Small intestine (tissue), 7 donors: ENCODE measurements at regions not wholly inside any gene's neighbourhood (a gene's known extent, or its start where the extent isn't known, plus 50 kb on each side); places are given as distances from the start of the nearest gene placed in this dataset.
A peak's percentile ranks its signal among the peaks of the same experiment; 100 is the strongest.

Experiments
- DNase-seq, 2 donors: peaks; one replicate each; pipeline versions ENCODE4 v3.0.0 to v3.0.0-alpha.2; 2013
- FAIRE-seq: peaks from 2 replicates; lab custom pipeline; 2012; peaks lifted over from hg19 to GRCh38; lab: Jason Lieb, UNC
- H3K27ac ChIP-seq, 3 donors: one replicate each; pipeline ENCODE4 v1.5.1; 2013; ENCODE audit warnings: low read length in 2 of 3, mild to moderate bottlenecking in 2 of 3, control low read depth in 1 of 3, inconsistent platforms in 1 of 3, low read depth in 1 of 3, moderate library complexity in 1 of 3
- H3K27me3 ChIP-seq, 3 donors: one replicate each; pipeline ENCODE4 v1.6.1; 2013; ENCODE audit warnings: low read length in 3 of 3, inconsistent platforms in 1 of 3; ENCODE audit not compliant: control insufficient read depth in 3 of 3, insufficient read depth in 3 of 3
- H3K36me3 ChIP-seq, 3 donors: one replicate each; pipeline ENCODE4 v1.6.1; 2013; ENCODE audit warnings: low read length in 3 of 3, inconsistent platforms in 1 of 3, low read depth in 1 of 3, mild to moderate bottlenecking in 1 of 3, moderate library complexity in 1 of 3; ENCODE audit not compliant: control insufficient read depth in 3 of 3, insufficient read depth in 2 of 3
- H3K4me1 ChIP-seq, 3 donors: one replicate each; pipeline ENCODE4 v1.6.1; 2013; ENCODE audit warnings: low read length in 2 of 3, inconsistent platforms in 1 of 3, low read depth in 1 of 3, mild to moderate bottlenecking in 1 of 3, moderate library complexity in 1 of 3; ENCODE audit not compliant: control insufficient read depth in 3 of 3, insufficient read depth in 2 of 3
- H3K4me3 ChIP-seq, 3 donors: one replicate each; pipeline ENCODE4 v1.5.1; 2013; ENCODE audit warnings: low read length in 3 of 3, control low read depth in 1 of 3, inconsistent platforms in 1 of 3, low read depth in 1 of 3, mild to moderate bottlenecking in 1 of 3, moderate library complexity in 1 of 3
- H3K9me3 ChIP-seq, 2 donors: one replicate each; pipeline ENCODE4 v1.6.1; 2013; ENCODE audit warnings: low read depth in 1 of 2, low read length in 1 of 2; ENCODE audit not compliant: control insufficient read depth in 2 of 2, insufficient read depth in 1 of 2
- WGBS, 3 donors: extraction: QIAGEN DNeasy Blood & Tissue Kit; methylation state at CpG; one replicate each; pipeline ENCODE4 v1.1.7; 2013; 5-methylcytosine and 5-hydroxymethylcytosine counted together
- donor health status: healthy with polysubstance abuse.
- donor health status: control.
- donor health status: control.
- donor health status: Bipolar disorder and iron deficiency.
- donor health status: healthy.

DNA sequence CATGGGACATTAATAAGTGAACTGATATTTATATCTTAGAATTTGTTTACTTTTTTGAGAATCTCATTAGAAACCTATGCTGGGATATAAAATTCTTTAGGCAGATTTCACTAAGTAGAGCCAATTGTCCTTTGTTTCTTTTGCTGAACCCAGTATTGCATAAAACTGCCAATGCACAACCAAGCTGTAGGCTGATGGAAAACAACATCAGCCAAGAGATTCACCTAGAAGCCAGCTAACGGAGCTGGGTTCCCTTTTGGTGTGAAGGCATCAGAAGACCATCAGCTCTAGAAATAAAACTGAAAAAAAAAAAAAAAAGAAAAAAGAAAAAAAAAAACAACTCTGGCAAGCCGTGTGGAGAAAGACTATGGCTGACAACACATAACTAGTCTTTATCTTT is 328.2 kb upstream of the PDE3A start:
- Histone ChIP-seq H3K4me3 (no peak overlapping the region), H3K9me3 (no peaks in the 10 kb centered on the region), H3K36me3 (no peaks in the 10 kb centered on the region), H3K27me3 (no peaks in the 10 kb centered on the region), H3K4me1 (no peaks in the 10 kb centered on the region), H3K27ac (no peak overlapping the region)
- no peak for DNase-seq
- no peak for FAIRE-seq
- WGBS, 3 donors: 74 to 83% (median 80%) methylated on average over 2 of the region's 2 CpGs

DNA sequence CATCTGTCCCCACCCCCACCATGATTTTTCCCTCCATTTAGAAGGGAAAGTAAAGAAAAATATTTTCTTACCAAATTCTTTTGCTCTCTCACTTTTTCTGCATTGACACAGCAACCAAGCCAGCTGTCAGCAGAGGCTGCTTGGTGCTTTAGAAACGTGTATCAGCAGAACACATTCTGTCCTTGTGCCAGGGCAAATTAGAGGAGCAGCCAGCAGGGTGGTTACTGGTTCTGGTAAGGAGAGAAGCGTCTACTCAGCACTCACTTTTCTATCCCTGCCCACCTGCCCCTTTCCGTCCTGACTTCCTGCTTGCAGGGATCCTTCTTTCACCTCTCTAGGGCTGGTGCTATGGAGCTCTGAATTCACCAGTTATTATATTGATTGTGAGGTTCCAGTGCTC is 327.5 kb upstream of the PDE3A start:
- H3K9me3 ChIP-seq: no peaks in the 10 kb centered on the region
- 57 to 61% (median 58%) methylated on average over 3 of the region's 3 CpGs for WGBS, 3 donors
- H3K36me3 ChIP-seq: no peaks in the 10 kb centered on the region
- no peaks in the 10 kb centered on the region for H3K27me3 ChIP-seq
- DNase-seq: no peak
- no peaks in the 10 kb centered on the region for H3K4me1 ChIP-seq
- no peak overlapping the region for H3K27ac ChIP-seq
- FAIRE-seq: no peak
- no peak overlapping the region for H3K4me3 ChIP-seq

DNA sequence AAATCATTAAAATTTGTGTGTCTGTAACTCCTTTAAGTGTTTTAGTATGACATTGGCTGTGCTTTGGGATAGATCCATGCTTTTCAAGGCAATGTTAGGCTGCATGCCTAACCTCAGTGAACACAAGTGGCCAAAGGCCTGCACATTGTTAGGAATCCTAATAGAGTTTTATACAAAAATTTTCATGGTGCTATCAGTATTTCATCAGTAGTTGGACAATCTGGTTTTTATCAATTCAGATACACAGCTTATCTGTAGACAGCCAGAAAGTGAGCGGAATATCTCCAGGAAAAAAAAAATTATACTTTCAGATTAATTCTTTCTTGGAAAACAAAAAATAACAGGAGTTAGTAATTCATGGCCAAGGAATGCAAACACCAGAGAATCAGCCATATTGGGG is 324.0 kb upstream of the PDE3A start:
- no peak overlapping the region for H3K27ac ChIP-seq
- H3K9me3 ChIP-seq: no peaks in the 10 kb centered on the region

DNA sequence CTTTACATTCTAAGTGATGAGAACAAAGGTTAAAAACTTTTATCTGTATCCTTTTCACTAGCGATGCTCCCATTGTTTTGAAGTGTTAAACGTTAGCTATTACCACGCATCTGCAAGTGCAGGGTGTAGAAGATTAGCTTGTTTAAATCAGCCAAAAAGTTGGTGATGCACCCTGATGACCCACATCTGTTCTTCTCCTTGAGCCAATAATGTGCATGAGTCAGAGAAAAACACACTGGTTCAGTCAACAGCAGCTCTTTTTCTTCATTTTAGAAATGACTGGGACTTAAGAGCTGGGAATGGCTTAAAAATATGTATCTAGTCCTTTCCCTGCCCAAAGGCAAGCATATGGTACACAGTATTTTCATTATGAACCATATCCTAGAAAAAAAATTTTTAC is 323.5 kb upstream of the PDE3A start:
- Histone ChIP-seq H3K9me3 (no peaks in the 10 kb centered on the region), H3K4me3 (no peak overlapping the region), H3K27me3 (no peaks in the 10 kb centered on the region), H3K36me3 (no peaks in the 10 kb centered on the region), H3K4me1 (no peaks in the 10 kb centered on the region), H3K27ac (no peak overlapping the region)
- 60 to 90% (median 74%) methylated on average over 3 of the region's 3 CpGs for WGBS, 3 donors
- DNase-seq: no peak
- FAIRE-seq: no peak

More for the DNA sequence above, 324.0 kb upstream of the PDE3A start:
- FAIRE-seq: no peak
- Histone ChIP-seq H3K4me1 (no peaks in the 10 kb centered on the region), H3K4me3 (no peak overlapping the region), H3K27me3 (no peaks in the 10 kb centered on the region), H3K36me3 (no peaks in the 10 kb centered on the region)
- 78 to 95% (median 91%) methylated on average over 1 of the region's 1 CpG for WGBS, 3 donors
- no peak for DNase-seq

DNA sequence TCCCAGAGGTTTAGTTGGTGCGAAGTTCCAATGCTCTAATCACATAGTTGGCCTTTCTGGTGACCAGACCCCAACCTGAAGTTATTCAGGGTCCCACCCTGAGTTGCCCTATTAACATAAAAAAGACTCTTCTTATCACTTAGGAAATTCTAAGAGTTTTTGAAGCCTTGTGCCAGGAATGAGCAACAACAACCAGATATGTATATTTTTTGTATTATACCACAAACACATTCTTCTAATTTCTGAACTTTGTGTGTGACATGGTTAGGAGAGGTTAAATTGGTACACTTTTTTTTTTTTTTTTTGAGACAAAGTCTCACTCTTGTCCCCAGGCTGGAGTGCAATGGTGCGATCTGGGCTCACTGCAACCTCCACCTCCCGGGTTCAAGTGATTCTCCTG is 320.4 kb upstream of the PDE3A start:
- no peak overlapping the region for H3K27ac ChIP-seq
- FAIRE-seq (no peak), DNase-seq (no peak)
- H3K27me3 ChIP-seq: no peaks in the 10 kb centered on the region
- H3K4me1 ChIP-seq: peaks cover 0 to 2% (median 0%) of the 10 kb centered on the region in 3 donors
- H3K36me3 ChIP-seq: no peaks in the 10 kb centered on the region
- WGBS, 3 donors: 95 to 96% (median 95%) methylated on average over 3 of the region's 3 CpGs
- H3K4me3 ChIP-seq: no peak overlapping the region
- H3K9me3 ChIP-seq: no peaks in the 10 kb centered on the region

DNA sequence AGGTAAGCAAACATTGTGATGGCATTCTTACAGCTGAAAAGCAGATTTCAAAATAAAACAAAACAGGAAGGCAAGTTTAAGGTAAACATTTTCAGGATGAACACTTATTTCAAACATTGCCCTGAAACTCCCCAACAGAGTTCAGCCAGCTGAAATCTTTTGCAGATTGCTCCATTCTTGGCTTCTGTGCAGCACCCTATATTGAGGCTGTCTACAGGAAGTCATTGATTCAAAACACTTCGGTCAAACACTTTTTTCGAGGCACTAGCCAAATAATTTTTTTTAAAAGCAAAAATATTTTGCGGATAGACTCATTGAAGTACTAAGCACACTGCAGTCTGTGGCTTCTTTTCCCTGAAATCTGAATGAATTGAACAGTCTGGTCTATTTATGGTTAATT is 318.1 kb upstream of the PDE3A start:
- FAIRE-seq (no peak), DNase-seq (no peak)
- H3K27me3 ChIP-seq: no peaks in the 10 kb centered on the region
- H3K36me3 ChIP-seq: no peaks in the 10 kb centered on the region
- H3K4me1 ChIP-seq: peaks cover 0 to 2% (median 0%) of the 10 kb centered on the region in 3 donors
- no peak overlapping the region for H3K4me3 ChIP-seq
- no peak overlapping the region for H3K27ac ChIP-seq
- WGBS, 3 donors: 61 to 76% (median 72%) methylated on average over 3 of the region's 3 CpGs
- H3K9me3 ChIP-seq: no peaks in the 10 kb centered on the region

DNA sequence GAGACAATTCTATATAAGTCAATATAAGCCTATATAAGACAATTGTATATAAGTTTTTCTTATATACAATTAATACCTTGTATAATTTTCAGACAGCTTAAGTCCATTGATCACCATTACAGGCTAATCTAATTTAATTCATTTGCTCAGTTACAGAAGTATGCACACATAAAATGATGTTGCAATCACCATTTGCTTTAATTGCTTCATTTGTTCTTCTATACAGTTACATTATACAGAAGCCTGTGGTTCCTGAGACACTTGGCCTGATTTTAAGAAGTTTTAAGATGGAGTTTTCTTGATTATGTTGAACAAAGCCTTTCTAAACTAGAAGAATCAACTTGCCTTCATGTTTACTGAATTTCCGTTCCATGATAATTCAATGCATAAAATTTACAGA is 314.6 kb upstream of the PDE3A start:
- 90 to 100% (median 96%) methylated on average over 1 of the region's 1 CpG for WGBS, 3 donors
- peak; percentile 55 for FAIRE-seq

DNA sequence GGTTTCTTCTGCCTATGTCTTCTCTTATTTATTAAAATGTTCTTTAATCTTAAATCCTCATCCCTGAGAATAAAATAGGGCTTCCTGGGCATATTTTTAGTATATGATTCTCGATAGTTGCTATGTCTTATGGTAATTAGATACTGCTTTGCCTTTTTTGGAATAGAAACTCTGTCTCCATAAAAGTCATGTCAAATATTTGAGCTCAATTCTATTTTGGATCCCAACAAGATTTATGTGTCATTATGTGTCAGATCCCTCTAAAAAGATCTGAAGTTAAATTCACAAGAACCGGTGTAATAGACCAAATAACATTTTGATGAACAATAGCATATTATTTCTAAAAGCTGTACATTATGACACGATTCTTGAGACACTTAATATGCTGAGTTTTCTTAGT is 312.5 kb upstream of the PDE3A start:
- H3K4me1 ChIP-seq: no peaks in the 10 kb centered on the region
- H3K9me3 ChIP-seq: no peaks in the 10 kb centered on the region
- H3K4me3 ChIP-seq: no peak overlapping the region
- FAIRE-seq: no peak
- WGBS, 3 donors: 56 to 64% (median 62%) methylated on average over 3 of the region's 3 CpGs
- no peak overlapping the region for H3K27ac ChIP-seq
- no peaks in the 10 kb centered on the region for H3K36me3 ChIP-seq
- no peaks in the 10 kb centered on the region for H3K27me3 ChIP-seq
- DNase-seq: no peak

More for the DNA sequence above, 314.6 kb upstream of the PDE3A start:
- Histone ChIP-seq H3K27ac (no peak overlapping the region), H3K4me3 (no peak overlapping the region), H3K27me3 (no peaks in the 10 kb centered on the region), H3K4me1 (peaks cover 0 to 2% (median 0%) of the 10 kb centered on the region in 3 donors), H3K36me3 (no peaks in the 10 kb centered on the region), H3K9me3 (no peaks in the 10 kb centered on the region)
- DNase-seq: no peak

DNA sequence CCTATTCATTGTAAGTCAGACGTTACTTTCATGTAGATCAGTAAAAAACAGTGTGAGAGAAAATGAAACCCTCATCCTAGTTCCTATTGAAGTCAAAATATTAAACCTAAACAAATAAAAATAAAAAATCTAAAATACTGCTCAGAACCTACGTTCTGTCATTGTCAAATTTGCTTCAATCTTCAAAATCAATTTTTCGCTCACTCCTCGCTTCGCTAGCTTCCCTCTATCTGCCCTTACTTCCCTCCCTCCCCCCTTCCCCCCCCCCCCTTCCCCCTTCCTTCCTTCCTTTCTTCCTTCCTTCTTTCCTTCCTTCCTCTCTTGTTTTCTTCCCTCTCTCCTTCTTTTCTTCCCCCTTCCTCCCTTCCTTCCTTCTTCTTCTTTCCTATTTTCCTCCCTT is 310.9 kb upstream of the PDE3A start:
- Histone ChIP-seq H3K27ac (no peak overlapping the region), H3K9me3 (no peaks in the 10 kb centered on the region), H3K36me3 (no peaks in the 10 kb centered on the region), H3K27me3 (no peaks in the 10 kb centered on the region), H3K4me3 (no peak overlapping the region), H3K4me1 (no peaks in the 10 kb centered on the region)
- DNase-seq (no peak), FAIRE-seq (no peak)
- 74 to 76% (median 75%) methylated on average over 5 of the region's 5 CpGs for WGBS, 3 donors
